ENCODE measurements at regions not wholly inside any gene's neighbourhood (a gene's known extent, or its start where the extent isn't known, plus 50 kb on each side); places are given as distances from the start of the nearest gene placed in this dataset.
"Not testable (repeated sequence)": the region's sequence is repeated elsewhere in the genome, so short reads cannot be mapped to it uniquely, and the experiment has no call there.

DNA sequence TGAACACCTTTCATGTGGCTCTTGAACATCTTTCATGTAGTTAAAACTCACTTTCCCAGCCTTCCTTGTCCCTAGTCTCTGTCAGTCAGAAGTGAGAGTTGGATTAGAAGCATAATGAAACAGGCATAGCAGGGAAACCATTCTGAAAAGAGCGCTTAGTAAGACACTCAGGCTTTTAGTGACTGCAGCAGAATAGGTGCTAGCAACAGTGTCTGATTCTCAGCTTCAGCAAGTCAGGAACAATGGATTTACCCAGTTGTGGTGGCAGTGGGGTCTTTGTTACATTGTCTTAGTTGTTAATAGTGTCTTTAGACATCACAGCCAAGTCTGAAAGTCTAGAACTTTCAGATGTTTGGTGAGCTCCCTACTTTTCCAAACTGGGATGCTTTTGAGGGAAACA, 177.1 kb upstream of the PCDH7 start:
- TF ChIP-seq, protein P1, sequence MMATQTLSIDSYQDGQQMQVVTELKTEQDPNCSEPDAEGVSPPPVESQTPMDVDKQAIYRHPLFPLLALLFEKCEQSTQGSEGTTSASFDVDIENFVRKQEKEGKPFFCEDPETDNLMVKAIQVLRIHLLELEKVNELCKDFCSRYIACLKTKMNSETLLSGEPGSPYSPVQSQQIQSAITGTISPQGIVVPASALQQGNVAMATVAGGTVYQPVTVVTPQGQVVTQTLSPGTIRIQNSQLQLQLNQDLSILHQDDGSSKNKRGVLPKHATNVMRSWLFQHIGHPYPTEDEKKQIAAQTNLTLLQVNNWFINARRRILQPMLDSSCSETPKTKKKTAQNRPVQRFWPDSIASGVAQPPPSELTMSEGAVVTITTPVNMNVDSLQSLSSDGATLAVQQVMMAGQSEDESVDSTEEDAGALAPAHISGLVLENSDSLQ (IDR thresholded peaks at IDR 0.05) = no peak
- TF ChIP-seq TARDBP (IDR thresholded peaks at IDR 0.05) (no peak), FOXK2 (IDR thresholded peaks at IDR 0.05) (no peak)
- CTCF ChIA-PET = no interaction called here
- POLR2A ChIA-PET = no interaction called here
- no peak for DNase-seq (ENCODE audit: extremely low spot score)

DNA sequence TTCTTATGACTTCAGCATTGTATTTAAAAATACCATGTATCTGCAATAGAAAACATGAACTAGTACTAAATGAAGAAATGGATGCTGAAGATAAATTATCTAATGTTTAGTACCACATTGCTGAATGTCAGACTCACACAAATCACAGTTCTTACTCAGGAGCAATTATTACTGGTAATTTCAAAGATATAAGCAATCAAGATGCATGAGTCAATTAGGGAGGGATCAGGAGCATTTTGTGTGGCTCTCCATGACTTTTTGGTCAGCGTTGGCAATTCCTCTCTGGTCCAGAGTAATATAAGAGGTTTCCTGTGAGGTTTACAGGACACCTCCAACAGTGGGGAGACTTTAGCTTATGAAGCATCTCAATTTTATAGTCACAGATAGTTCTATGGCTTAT, 167.0 kb upstream of the PCDH7 start:
- TF ChIP-seq, protein P1 (IDR thresholded peaks at IDR 0.05) = no peak
- TF ChIP-seq SUZ12 (IDR thresholded peaks at IDR 0.05) (no peak), ELF4 (IDR thresholded peaks at IDR 0.05) (no peak), ZNF384 (IDR thresholded peaks at IDR 0.05) (no peak), L3MBTL2 (conservative IDR thresholded peaks at IDR 0.05) (no peak), FOXM1 (IDR thresholded peaks at IDR 0.05; ENCODE audit: borderline replicate concordance) (no peak), FOXK2 (IDR thresholded peaks at IDR 0.05) (no peak), SP1 (IDR thresholded peaks at IDR 0.05) (no peak)
- DNase-seq (ENCODE audit: extremely low spot score) = no peak
- ChIA-PET POLR2A (no interaction called here), CTCF (no interaction called here)

DNA sequence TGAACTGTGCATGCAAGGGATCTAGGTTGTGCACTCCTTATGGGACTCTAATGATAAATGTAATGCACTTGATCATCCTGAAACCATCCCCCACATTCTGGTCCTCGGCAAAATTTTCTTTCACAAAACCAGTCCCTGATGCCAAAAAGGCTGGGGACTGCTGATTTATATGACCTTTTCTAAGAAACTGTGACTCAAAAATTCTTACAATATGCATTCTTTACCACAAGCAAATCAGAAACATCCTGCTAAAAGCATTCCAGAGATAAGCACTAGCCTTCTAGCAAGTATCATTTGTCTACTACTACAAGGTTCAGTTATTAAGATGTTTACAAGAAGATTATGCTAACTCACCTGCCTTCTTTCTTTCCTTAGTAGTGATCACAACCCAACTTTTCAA, 166.5 kb upstream of the PCDH7 start:
- POLR2A ChIA-PET = no interaction called here
- CTCF ChIA-PET = no interaction called here
- DNase-seq (ENCODE audit: extremely low spot score) = no peak
- no peak for TF ChIP-seq ZNF384 (IDR thresholded peaks at IDR 0.05)
- no peak for TF ChIP-seq ELF4 (IDR thresholded peaks at IDR 0.05)
- TF ChIP-seq FOXA1 (IDR thresholded peaks at IDR 0.05) = no peak
- TF ChIP-seq TARDBP (IDR thresholded peaks at IDR 0.05) = no peak
- TF ChIP-seq, protein P1 (IDR thresholded peaks at IDR 0.05) = no peak
- no peak for TF ChIP-seq SUZ12 (IDR thresholded peaks at IDR 0.05)
- TF ChIP-seq ARNT (IDR thresholded peaks at IDR 0.05) = no peak
- no peak for TF ChIP-seq SP1 (IDR thresholded peaks at IDR 0.05)
- TF ChIP-seq BHLHE40 (IDR thresholded peaks at IDR 0.05; ENCODE audit: borderline replicate concordance) = no peak
- no peak for TF ChIP-seq CTBP1 (IDR thresholded peaks at IDR 0.05; ENCODE audit: borderline replicate concordance)
- TF ChIP-seq FOXK2 (IDR thresholded peaks at IDR 0.05) = no peak
- TF ChIP-seq L3MBTL2 (conservative IDR thresholded peaks at IDR 0.05) = no peak
- TF ChIP-seq NFRKB (IDR thresholded peaks at IDR 0.05) = no peak
- no peak for TF ChIP-seq HDGF (IDR thresholded peaks at IDR 0.05; ENCODE audit: borderline replicate concordance)
- no peak for TF ChIP-seq LEF1 (IDR thresholded peaks at IDR 0.05; ENCODE audit: borderline replicate concordance)
- no peak for TF ChIP-seq FOXM1 (IDR thresholded peaks at IDR 0.05; ENCODE audit: borderline replicate concordance)

DNA sequence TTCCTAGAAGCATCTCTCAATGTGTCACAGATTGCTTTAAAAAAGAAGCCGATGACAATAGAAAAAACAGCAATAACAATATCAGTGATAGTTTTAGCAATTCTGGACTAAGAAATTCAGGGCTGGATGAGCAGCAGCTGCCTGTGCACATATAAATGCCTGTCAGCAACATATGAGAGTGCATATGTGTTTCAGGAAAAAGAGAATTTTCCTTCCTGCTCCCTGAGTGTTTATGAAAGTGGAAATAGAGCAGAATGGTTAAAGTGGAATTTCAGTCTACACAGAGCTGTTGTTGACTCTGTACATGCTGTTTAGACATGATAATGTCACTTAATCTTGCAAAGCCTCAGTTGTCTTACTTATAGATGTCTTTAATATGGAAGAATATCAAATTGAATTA, 164.4 kb upstream of the PCDH7 start:
- POLR2A ChIA-PET = no interaction called here
- TF ChIP-seq LEF1 (IDR thresholded peaks at IDR 0.05; ENCODE audit: borderline replicate concordance) = no peak
- CTCF ChIA-PET = no interaction called here
- no peak for DNase-seq (ENCODE audit: extremely low spot score)

DNA sequence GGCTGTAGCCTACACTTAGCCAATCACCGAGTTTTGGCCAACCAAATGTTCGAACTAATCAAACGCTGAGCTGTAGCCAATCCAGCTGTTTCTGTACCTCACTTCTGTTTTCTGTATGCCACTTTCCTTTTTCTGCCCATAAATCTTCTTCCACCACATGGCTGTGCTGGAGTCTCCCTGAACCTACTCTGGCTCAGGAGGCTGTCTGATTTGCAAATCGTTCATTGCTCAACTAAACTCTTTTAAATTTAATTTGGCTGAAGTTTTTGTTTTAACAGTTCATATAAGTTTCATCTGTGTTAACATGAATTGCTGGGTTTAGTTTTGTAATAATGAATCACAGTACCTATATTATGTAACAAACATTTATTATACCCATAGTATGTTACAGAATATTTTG, 160.7 kb upstream of the PCDH7 start:
- DNase-seq (ENCODE audit: extremely low spot score) = no peak
- ChIA-PET POLR2A (no interaction called here), CTCF (no interaction called here)
- TF ChIP-seq BHLHE40 (IDR thresholded peaks at IDR 0.05; ENCODE audit: borderline replicate concordance) (no peak), TARDBP (IDR thresholded peaks at IDR 0.05) (no peak), FOXK2 (IDR thresholded peaks at IDR 0.05) (no peak), ZNF384 (IDR thresholded peaks at IDR 0.05) (no peak), HDGF (IDR thresholded peaks at IDR 0.05; ENCODE audit: borderline replicate concordance) (no peak), L3MBTL2 (conservative IDR thresholded peaks at IDR 0.05) (no peak), CTBP1 (IDR thresholded peaks at IDR 0.05; ENCODE audit: borderline replicate concordance) (no peak)

DNA sequence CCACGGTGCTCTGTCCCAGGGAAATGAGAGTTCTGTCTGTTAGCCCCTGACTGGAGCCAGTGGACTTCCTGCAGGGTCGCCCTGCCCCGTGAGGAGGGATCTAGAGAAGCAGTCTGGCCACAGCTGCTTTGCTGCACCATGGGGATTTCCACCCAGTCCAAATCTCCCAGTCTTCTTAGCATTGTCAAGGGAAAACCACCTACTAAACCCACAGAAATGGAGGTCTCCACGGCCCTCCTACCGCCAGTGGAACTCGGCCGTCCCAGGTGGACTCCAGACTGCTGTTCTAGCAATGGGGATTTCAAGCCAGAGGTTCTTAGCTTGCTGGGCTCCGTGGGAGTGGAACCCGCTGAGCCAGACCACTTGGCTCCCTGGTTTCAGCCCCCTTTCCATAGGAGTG, 133.3 kb upstream of the PCDH7 start:
- ChIA-PET POLR2A (no interaction called here), CTCF (no interaction called here)
- no peak for DNase-seq (ENCODE audit: extremely low spot score)
- TF ChIP-seq TARDBP (IDR thresholded peaks at IDR 0.05) (no peak), SUZ12 (IDR thresholded peaks at IDR 0.05) (no peak), SP1 (IDR thresholded peaks at IDR 0.05) (no peak), NFRKB (IDR thresholded peaks at IDR 0.05) (no peak), FOXA1 (IDR thresholded peaks at IDR 0.05) (no peak), BHLHE40 (IDR thresholded peaks at IDR 0.05; ENCODE audit: borderline replicate concordance) (no peak), ARNT (IDR thresholded peaks at IDR 0.05) (no peak), ELF4 (IDR thresholded peaks at IDR 0.05) (no peak), ZNF384 (IDR thresholded peaks at IDR 0.05) (no peak), FOXK2 (IDR thresholded peaks at IDR 0.05) (no peak), FOXM1 (IDR thresholded peaks at IDR 0.05; ENCODE audit: borderline replicate concordance) (no peak), L3MBTL2 (conservative IDR thresholded peaks at IDR 0.05) (no peak), CTBP1 (IDR thresholded peaks at IDR 0.05; ENCODE audit: borderline replicate concordance) (no peak), LEF1 (IDR thresholded peaks at IDR 0.05; ENCODE audit: borderline replicate concordance) (no peak), HDGF (IDR thresholded peaks at IDR 0.05; ENCODE audit: borderline replicate concordance) (no peak)
- TF ChIP-seq, protein P1 (IDR thresholded peaks at IDR 0.05) = no peak

DNA sequence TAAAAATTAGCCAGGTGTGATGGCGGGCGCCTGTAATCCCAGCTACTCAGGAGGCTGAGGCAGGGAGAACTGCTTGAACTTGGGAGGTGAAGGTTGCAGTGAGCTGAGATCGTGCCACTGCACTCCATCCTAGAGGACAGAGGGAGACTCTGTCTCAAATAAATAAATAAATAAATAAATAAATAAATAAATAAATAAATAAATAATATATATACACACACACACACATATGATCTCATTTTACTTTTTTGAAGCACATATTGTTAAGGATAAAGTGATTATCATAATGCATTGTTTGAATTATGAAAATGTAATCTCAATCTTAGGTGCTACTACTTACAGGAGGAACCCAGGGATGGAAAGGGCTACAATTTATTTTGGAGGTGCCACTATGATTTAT, 130.5 kb upstream of the PCDH7 start:
- DNase-seq (ENCODE audit: extremely low spot score); POLR2A ChIA-PET: not testable (repeated sequence)
- CTCF ChIA-PET = interaction anchor here (0.6 kb wide), 1 partner anchor 113 kb away, joined by 3 read pairs; no protein-coding TSS in a partner anchor

Measured in HEK293T (cell line).